Activated T-helper 1 cell treated with anti-CD3 and anti-CD28 coated beads, Interleukin-12 subunit alpha, Interleukin-12 subunit beta, Interleukin-2, Interleukin-4 antibody, amounts not matched to agents 30 ng/mL and 10 ng/mL and 1 ng/mL, durations not matched to agents 14 hours and 24 hours and 36 hours (primary cell): ENCODE measurements at regions not wholly inside any gene's neighbourhood (a gene's known extent, or its start where the extent isn't known, plus 50 kb on each side); places are given as distances from the start of the nearest gene placed in this dataset.

Experiments
- DNase-seq: peaks from one replicate; pipeline ENCODE4 v3.0.0; 2021; ENCODE audit warnings: low spot score
- H3K27ac Mint-ChIP-seq: one replicate; pipeline ENCODE4 v1.8.0; 2021; ENCODE audit warnings: mild to moderate bottlenecking, mixed read lengths
- H3K27me3 Mint-ChIP-seq: one replicate; pipeline ENCODE4 v1.8.0; 2022; ENCODE audit warnings: mild to moderate bottlenecking, moderate library complexity, mixed read lengths; ENCODE audit not compliant: insufficient read depth
- H3K36me3 Mint-ChIP-seq: one replicate; pipeline ENCODE4 v1.8.0; 2021; ENCODE audit warnings: low read depth, mixed read lengths
- H3K4me1 Mint-ChIP-seq: one replicate; pipeline ENCODE4 v1.8.0; 2021; ENCODE audit warnings: low read depth, mixed read lengths
- H3K4me3 Mint-ChIP-seq: one replicate; pipeline ENCODE4 v1.8.0; 2021; ENCODE audit warnings: mild to moderate bottlenecking, moderate library complexity, mixed read lengths
- H3K9me3 Mint-ChIP-seq: one replicate; pipeline ENCODE4 v1.8.0; 2021; ENCODE audit warnings: mixed read lengths
- intact Hi-C: fragments of 100-400 bp; cut with micrococcal nuclease; formaldehyde crosslinking; loops from one replicate; pipeline ENCODE4 v1.15.1; 2024

- H3K4me3 Mint-ChIP-seq: no peak overlapping the region
- DNase-seq: no peak
These were observed 1089.7 kb downstream of the EFNB2 start for GRCh38 chr13:105445796-105446195.

GRCh38 chr13:105442949-105443699 lies 1092.3 kb downstream of the EFNB2 start:
- H3K36me3 Mint-ChIP-seq: no peaks in the 10 kb centered on the region
- intact Hi-C loops: no loop called here
- DNase-seq: no peak
- no peaks in the 10 kb centered on the region for H3K27me3 Mint-ChIP-seq
- H3K4me3 Mint-ChIP-seq: no peak overlapping the region
- no peak overlapping the region for H3K27ac Mint-ChIP-seq
- H3K4me1 Mint-ChIP-seq: peaks cover 6% of the 10 kb centered on the region
- H3K9me3 Mint-ChIP-seq: no peaks in the 10 kb centered on the region

More at GRCh38 chr13:105445796-105446195, 1089.7 kb downstream of the EFNB2 start:
- no peak overlapping the region for H3K27ac Mint-ChIP-seq
- no peaks in the 10 kb centered on the region for H3K36me3 Mint-ChIP-seq
- H3K27me3 Mint-ChIP-seq: no peaks in the 10 kb centered on the region
- H3K9me3 Mint-ChIP-seq: no peaks in the 10 kb centered on the region
- intact Hi-C loops: no loop called here
- H3K4me1 Mint-ChIP-seq: peaks cover 6% of the 10 kb centered on the region

- no peaks in the 10 kb centered on the region for H3K27me3 Mint-ChIP-seq
- no peak overlapping the region for H3K27ac Mint-ChIP-seq
These were observed 1093.4 kb downstream of the EFNB2 start for GRCh38 chr13:105442040-105442439.

GRCh38 chr13:105441051-105441750 lies 1094.3 kb downstream of the EFNB2 start:
- no peaks in the 10 kb centered on the region for H3K27me3 Mint-ChIP-seq
- H3K4me3 Mint-ChIP-seq: no peak overlapping the region
- no peaks in the 10 kb centered on the region for H3K9me3 Mint-ChIP-seq
- DNase-seq: no peak
- no peaks in the 10 kb centered on the region for H3K36me3 Mint-ChIP-seq
- H3K27ac Mint-ChIP-seq: no peak overlapping the region
- intact Hi-C loops: no loop called here
- H3K4me1 Mint-ChIP-seq: peaks cover 6% of the 10 kb centered on the region

More at GRCh38 chr13:105442040-105442439, 1093.4 kb downstream of the EFNB2 start:
- H3K36me3 Mint-ChIP-seq: no peaks in the 10 kb centered on the region
- intact Hi-C loops: no loop called here
- no peak overlapping the region for H3K4me3 Mint-ChIP-seq
- peaks cover 6% of the 10 kb centered on the region for H3K4me1 Mint-ChIP-seq
- DNase-seq: no peak
- H3K9me3 Mint-ChIP-seq: no peaks in the 10 kb centered on the region

GRCh38 chr13:105436943-105437342 lies 1098.5 kb downstream of the EFNB2 start:
- H3K27ac Mint-ChIP-seq: no peak overlapping the region
- no peaks in the 10 kb centered on the region for H3K4me1 Mint-ChIP-seq
- intact Hi-C loops: no loop called here
- no peaks in the 10 kb centered on the region for H3K36me3 Mint-ChIP-seq
- no peaks in the 10 kb centered on the region for H3K27me3 Mint-ChIP-seq
- DNase-seq: no peak
- H3K4me3 Mint-ChIP-seq: no peak overlapping the region
- no peaks in the 10 kb centered on the region for H3K9me3 Mint-ChIP-seq

GRCh38 chr13:105432438-105432837 lies 1103.0 kb downstream of the EFNB2 start:
- Mint-ChIP-seq H3K4me3 (no peak overlapping the region), H3K9me3 (no peaks in the 10 kb centered on the region), H3K27ac (no peak overlapping the region), H3K36me3 (no peaks in the 10 kb centered on the region), H3K4me1 (no peaks in the 10 kb centered on the region), H3K27me3 (no peaks in the 10 kb centered on the region)
- intact Hi-C loops: no loop called here
- no peak for DNase-seq

- H3K36me3 Mint-ChIP-seq: no peaks in the 10 kb centered on the region
- no peaks in the 10 kb centered on the region for H3K27me3 Mint-ChIP-seq
- DNase-seq: no peak
- H3K9me3 Mint-ChIP-seq: no peaks in the 10 kb centered on the region
- intact Hi-C loops: no loop called here
- no peak overlapping the region for H3K27ac Mint-ChIP-seq
- no peaks in the 10 kb centered on the region for H3K4me1 Mint-ChIP-seq
- H3K4me3 Mint-ChIP-seq: no peak overlapping the region
These were observed 1106.7 kb downstream of the EFNB2 start for GRCh38 chr13:105428811-105429210.

- H3K27me3 Mint-ChIP-seq: no peaks in the 10 kb centered on the region
- no peak overlapping the region for H3K4me3 Mint-ChIP-seq
- no peaks in the 10 kb centered on the region for H3K9me3 Mint-ChIP-seq
- H3K4me1 Mint-ChIP-seq: no peaks in the 10 kb centered on the region
- no peak overlapping the region for H3K27ac Mint-ChIP-seq
- no peaks in the 10 kb centered on the region for H3K36me3 Mint-ChIP-seq
- no peak for DNase-seq
- intact Hi-C loops: no loop called here
These were observed 1109.0 kb downstream of the EFNB2 start for GRCh38 chr13:105426441-105426840.

- intact Hi-C loops: loop anchor here (5.0 kb wide), 1 partner anchor 1123 kb away; the partner anchor contains the start of gene EFNB2
- H3K9me3 Mint-ChIP-seq: no peaks in the 10 kb centered on the region
- H3K4me1 Mint-ChIP-seq: no peaks in the 10 kb centered on the region
- H3K27ac Mint-ChIP-seq: no peak overlapping the region
- no peak for DNase-seq
- no peaks in the 10 kb centered on the region for H3K36me3 Mint-ChIP-seq
- H3K27me3 Mint-ChIP-seq: no peaks in the 10 kb centered on the region
- no peak overlapping the region for H3K4me3 Mint-ChIP-seq
These were observed 1120.8 kb downstream of the EFNB2 start for GRCh38 chr13:105414639-105415038.

GRCh38 chr13:105412171-105412570 lies 1123.3 kb downstream of the EFNB2 start:
- intact Hi-C loops: loop anchor here (5.0 kb wide), 1 partner anchor 1125 kb away; the partner anchor contains the start of gene EFNB2
- H3K4me3 Mint-ChIP-seq: no peak overlapping the region

GRCh38 chr13:105410602-105411001 lies 1124.9 kb downstream of the EFNB2 start:
- Mint-ChIP-seq H3K4me3 (no peak overlapping the region), H3K27me3 (no peaks in the 10 kb centered on the region), H3K9me3 (no peaks in the 10 kb centered on the region), H3K4me1 (no peaks in the 10 kb centered on the region), H3K27ac (no peak overlapping the region), H3K36me3 (no peaks in the 10 kb centered on the region)
- intact Hi-C loops: loop anchor here (5.0 kb wide), 1 partner anchor 1127 kb away; the partner anchor contains the start of gene EFNB2
- no peak for DNase-seq

More at GRCh38 chr13:105412171-105412570, 1123.3 kb downstream of the EFNB2 start:
- no peaks in the 10 kb centered on the region for H3K4me1 Mint-ChIP-seq
- DNase-seq: no peak
- H3K9me3 Mint-ChIP-seq: no peaks in the 10 kb centered on the region
- H3K27ac Mint-ChIP-seq: no peak overlapping the region
- no peaks in the 10 kb centered on the region for H3K36me3 Mint-ChIP-seq
- H3K27me3 Mint-ChIP-seq: no peaks in the 10 kb centered on the region

GRCh38 chr13:105406551-105406950 lies 1128.9 kb downstream of the EFNB2 start:
- no peaks in the 10 kb centered on the region for H3K4me1 Mint-ChIP-seq
- no peak overlapping the region for H3K27ac Mint-ChIP-seq
- intact Hi-C loops: no loop called here
- H3K36me3 Mint-ChIP-seq: no peaks in the 10 kb centered on the region
- DNase-seq: no peak
- no peak overlapping the region for H3K4me3 Mint-ChIP-seq
- H3K9me3 Mint-ChIP-seq: no peaks in the 10 kb centered on the region
- no peaks in the 10 kb centered on the region for H3K27me3 Mint-ChIP-seq

GRCh38 chr13:105403086-105403485 lies 1132.4 kb downstream of the EFNB2 start:
- Mint-ChIP-seq H3K27me3 (no peaks in the 10 kb centered on the region), H3K4me3 (no peak overlapping the region), H3K4me1 (no peaks in the 10 kb centered on the region), H3K36me3 (no peaks in the 10 kb centered on the region), H3K9me3 (no peaks in the 10 kb centered on the region), H3K27ac (no peak overlapping the region)
- intact Hi-C loops: no loop called here
- DNase-seq: no peak
